RWPE1 (cell line): ENCODE measurements at regions not wholly inside any gene's neighbourhood (a gene's known extent, or its start where the extent isn't known, plus 50 kb on each side); places are given as distances from the start of the nearest gene placed in this dataset.
"Not testable (repeated sequence)": the region's sequence is repeated elsewhere in the genome, so short reads cannot be mapped to it uniquely, and the experiment has no call there.

Source experiments
- CTCF ChIA-PET: fragments of 350-600 bp; sonication (Branson Sonifier 250); formaldehyde crosslinking; extraction: SDS; loops from one replicate; lab custom pipeline; 2021; lab: Yijun Ruan, JAX
- POLR2A ChIA-PET: fragments of 400-600 bp; formaldehyde crosslinking; extraction: SDS; loops from one replicate; lab custom pipeline; 2020; ENCODE audit warnings: antibody characterized with exemption; ENCODE audit not compliant: low non-redundant PET; lab: Yijun Ruan, JAX
- DNase-seq: peaks from one replicate; pipeline ENCODE4 v3.0.0; 2012; ENCODE audit warnings: low spot score
- H3K27ac ChIP-seq: fragments of 450-650 bp; 2 replicates; pipeline ENCODE4 v1.5.1; 2017
- CTCF ChIP-seq: fragments of 450-650 bp; conservative IDR thresholded peaks from 2 replicates; pipeline ENCODE4 v1.5.1; 2017; ENCODE audit warnings: low read depth, mild to moderate bottlenecking

- no peak for DNase-seq
- no peak overlapping the region for H3K27ac ChIP-seq
- CTCF ChIA-PET = no interaction called here
- POLR2A ChIA-PET = no interaction called here
- no peak for TF ChIP-seq CTCF
Observed at GRCh38 chr15:25171856-25172687, 217.3 kb downstream of the SNRPN start.

- POLR2A ChIA-PET = no interaction called here
- TF ChIP-seq CTCF = no peak
- no peak for DNase-seq
- H3K27ac ChIP-seq = no peak overlapping the region
- CTCF ChIA-PET = no interaction called here
Observed at GRCh38 chr15:25172691-25173090, 217.9 kb downstream of the SNRPN start.

GRCh38 chr15:25173241-25174028 lies 218.6 kb downstream of the SNRPN start:
- ChIA-PET CTCF (no interaction called here), POLR2A (no interaction called here)
- TF ChIP-seq CTCF = no peak
- no peak overlapping the region for H3K27ac ChIP-seq
- DNase-seq = no peak

- CTCF ChIA-PET, DNase-seq, H3K27ac ChIP-seq, POLR2A ChIA-PET: not testable (repeated sequence)
Observed at GRCh38 chr15:25174149-25174548, 219.4 kb downstream of the SNRPN start.

GRCh38 chr15:25175033-25175788 lies 220.4 kb downstream of the SNRPN start:
- POLR2A ChIA-PET = no interaction called here

More at GRCh38 chr15:25175033-25175788, 220.4 kb downstream of the SNRPN start:
- CTCF ChIA-PET = no interaction called here
- no peak overlapping the region for H3K27ac ChIP-seq
- TF ChIP-seq CTCF = no peak
- no peak for DNase-seq
